ENCODE measurements at regions not wholly inside any gene's neighbourhood (a gene's known extent, or its start where the extent isn't known, plus 50 kb on each side); places are given as distances from the start of the nearest gene placed in this dataset.

DNA sequence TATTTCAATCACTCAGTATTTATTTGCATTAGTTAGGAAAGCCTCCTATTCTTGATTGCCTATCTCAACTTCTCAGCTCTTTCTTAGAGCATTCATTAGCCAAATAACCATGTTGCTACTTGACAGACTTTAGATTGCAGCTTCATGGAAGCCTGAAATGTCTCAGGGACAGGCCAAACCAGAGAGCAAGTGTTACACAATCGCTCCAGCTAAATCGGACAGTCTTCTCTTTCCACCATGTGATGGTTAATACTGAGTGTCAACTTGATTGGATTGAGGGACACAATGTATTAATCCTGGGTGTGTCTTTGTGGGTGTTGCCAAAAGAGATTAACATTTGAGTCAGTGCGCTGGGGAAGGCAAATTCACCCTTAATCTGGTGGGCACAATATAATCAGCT lies 106.5 kb upstream of the DRD2 start:
- TF ChIP-seq, protein P1, sequence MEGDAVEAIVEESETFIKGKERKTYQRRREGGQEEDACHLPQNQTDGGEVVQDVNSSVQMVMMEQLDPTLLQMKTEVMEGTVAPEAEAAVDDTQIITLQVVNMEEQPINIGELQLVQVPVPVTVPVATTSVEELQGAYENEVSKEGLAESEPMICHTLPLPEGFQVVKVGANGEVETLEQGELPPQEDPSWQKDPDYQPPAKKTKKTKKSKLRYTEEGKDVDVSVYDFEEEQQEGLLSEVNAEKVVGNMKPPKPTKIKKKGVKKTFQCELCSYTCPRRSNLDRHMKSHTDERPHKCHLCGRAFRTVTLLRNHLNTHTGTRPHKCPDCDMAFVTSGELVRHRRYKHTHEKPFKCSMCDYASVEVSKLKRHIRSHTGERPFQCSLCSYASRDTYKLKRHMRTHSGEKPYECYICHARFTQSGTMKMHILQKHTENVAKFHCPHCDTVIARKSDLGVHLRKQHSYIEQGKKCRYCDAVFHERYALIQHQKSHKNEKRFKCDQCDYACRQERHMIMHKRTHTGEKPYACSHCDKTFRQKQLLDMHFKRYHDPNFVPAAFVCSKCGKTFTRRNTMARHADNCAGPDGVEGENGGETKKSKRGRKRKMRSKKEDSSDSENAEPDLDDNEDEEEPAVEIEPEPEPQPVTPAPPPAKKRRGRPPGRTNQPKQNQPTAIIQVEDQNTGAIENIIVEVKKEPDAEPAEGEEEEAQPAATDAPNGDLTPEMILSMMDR (IDR thresholded peaks at IDR 0.05; ENCODE audit: insufficient read depth, low read length, poor library complexity, severe bottlenecking) = no peak
- Histone ChIP-seq H3K36me3 (ENCODE audit: control insufficient read depth, insufficient read depth, low read length) (no peaks in the 10 kb centered on the region), H3K4me3 (ENCODE audit: low read depth, low read length) (no peak overlapping the region), H3K27me3 (ENCODE audit: control insufficient read depth, insufficient read depth, low read length) (no peaks in the 10 kb centered on the region)
- DNase-seq (ENCODE audit: low read depth) = no peak

- no peak overlapping the region for H3K4me3 ChIP-seq (ENCODE audit: low read depth, low read length)
- TF ChIP-seq, protein P1 (IDR thresholded peaks at IDR 0.05; ENCODE audit: insufficient read depth, low read length, poor library complexity, severe bottlenecking) = no peak
Observed at GRCh38 chr11:113579292-113579940, 104.2 kb upstream of the DRD2 start.

GRCh38 chr11:113578715-113579250 lies 103.6 kb upstream of the DRD2 start:
- Histone ChIP-seq H3K4me3 (ENCODE audit: low read depth, low read length) (no peak overlapping the region), H3K36me3 (ENCODE audit: control insufficient read depth, insufficient read depth, low read length) (no peaks in the 10 kb centered on the region), H3K27me3 (ENCODE audit: control insufficient read depth, insufficient read depth, low read length) (no peaks in the 10 kb centered on the region)
- TF ChIP-seq, protein P1 (IDR thresholded peaks at IDR 0.05; ENCODE audit: insufficient read depth, low read length, poor library complexity, severe bottlenecking) = no peak
- DNase-seq (ENCODE audit: low read depth) = no peak

More at GRCh38 chr11:113579292-113579940, 104.2 kb upstream of the DRD2 start:
- no peaks in the 10 kb centered on the region for H3K27me3 ChIP-seq (ENCODE audit: control insufficient read depth, insufficient read depth, low read length)
- no peaks in the 10 kb centered on the region for H3K36me3 ChIP-seq (ENCODE audit: control insufficient read depth, insufficient read depth, low read length)
- DNase-seq (ENCODE audit: low read depth) = no peak

GRCh38 chr11:113578033-113578380 lies 102.8 kb upstream of the DRD2 start:
- no peak for DNase-seq (ENCODE audit: low read depth)
- Histone ChIP-seq H3K4me3 (ENCODE audit: low read depth, low read length) (no peak overlapping the region), H3K27me3 (ENCODE audit: control insufficient read depth, insufficient read depth, low read length) (no peaks in the 10 kb centered on the region), H3K36me3 (ENCODE audit: control insufficient read depth, insufficient read depth, low read length) (no peaks in the 10 kb centered on the region)
- TF ChIP-seq, protein P1 (IDR thresholded peaks at IDR 0.05; ENCODE audit: insufficient read depth, low read length, poor library complexity, severe bottlenecking) = no peak

DNA sequence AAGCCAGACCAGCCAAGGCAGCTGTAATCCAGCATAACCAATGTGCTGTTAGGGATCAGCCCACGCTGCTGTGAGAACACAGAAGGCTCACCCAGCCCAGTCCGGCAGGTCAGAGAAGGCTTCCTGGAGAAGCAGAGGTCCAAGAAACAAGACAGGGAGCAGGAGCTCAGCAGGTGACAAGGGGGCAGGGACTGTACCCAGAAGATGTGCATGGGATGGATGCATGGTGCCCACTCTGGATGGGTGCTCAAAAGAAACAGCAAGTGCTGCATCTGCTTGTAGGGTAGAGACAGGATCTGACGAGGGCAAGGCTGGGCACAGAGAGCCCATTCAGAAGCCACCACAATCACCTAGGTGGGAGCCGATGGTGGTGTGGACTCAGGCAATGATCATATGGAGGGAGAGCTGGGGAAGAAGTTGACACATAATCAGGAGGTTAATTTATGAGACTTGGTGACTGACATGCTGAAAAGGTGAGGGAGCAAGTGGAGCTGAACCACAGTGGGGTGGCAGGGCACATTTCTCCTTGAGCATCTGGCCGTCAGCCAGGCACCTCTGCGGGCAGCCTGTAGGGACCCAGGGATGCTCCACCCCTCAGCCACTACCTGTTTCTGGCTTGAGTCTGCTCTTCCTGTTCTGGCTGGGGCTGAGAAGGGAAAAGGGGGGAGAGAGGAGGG lies 102.3 kb upstream of the DRD2 start:
- Histone ChIP-seq H3K4me3 (ENCODE audit: low read depth, low read length) (no peak overlapping the region), H3K36me3 (ENCODE audit: control insufficient read depth, insufficient read depth, low read length) (no peaks in the 10 kb centered on the region), H3K27me3 (ENCODE audit: control insufficient read depth, insufficient read depth, low read length) (no peaks in the 10 kb centered on the region)
- no peak for DNase-seq (ENCODE audit: low read depth)
- TF ChIP-seq, protein P1 (IDR thresholded peaks at IDR 0.05; ENCODE audit: insufficient read depth, low read length, poor library complexity, severe bottlenecking) = no peak

Measured in kidney epithelial cell (primary cell).